Activated B cell treated with CpG ODN at 0.5 μM for 24 hours (primary cell): ENCODE measurements at regions not wholly inside any gene's neighbourhood (a gene's known extent, or its start where the extent isn't known, plus 50 kb on each side); places are given as distances from the start of the nearest gene placed in this dataset.
A peak's percentile ranks its signal among the peaks of the same experiment; 100 is the strongest.
"Not testable (repeated sequence)": the region's sequence is repeated elsewhere in the genome, so short reads cannot be mapped to it uniquely, and the experiment has no call there.

Source experiments
- ATAC-seq: fragments of 200-7000 bp; cut with Tn5 transposase; one replicate; pipeline ENCODE4 v1.10.0; 2021; ENCODE audit warnings: low read depth, mild to moderate bottlenecking, moderate library complexity
- CTCF ChIA-PET: fragments of 350-600 bp; sonication (Branson Sonifier 250); formaldehyde crosslinking; loops from one replicate; lab custom pipeline; 2021; ENCODE audit warnings: antibody characterized with exemption; lab: Charles Lee
- POLR2A ChIA-PET: fragments of 350-600 bp; sonication (Branson Sonifier 250); formaldehyde crosslinking; loops from one replicate; lab custom pipeline; 2021; ENCODE audit warnings: antibody characterized with exemption; lab: Charles Lee
- DNase-seq: peaks from one replicate; pipeline ENCODE4 v3.0.0; 2022
- H3K27ac Mint-ChIP-seq: one replicate; pipeline ENCODE4 v1.8.0; 2020; ENCODE audit warnings: mixed read lengths
- H3K27me3 Mint-ChIP-seq: one replicate; pipeline ENCODE4 v1.8.0; 2021; ENCODE audit warnings: mixed read lengths
- H3K36me3 Mint-ChIP-seq: one replicate; pipeline ENCODE4 v1.8.0; 2021; ENCODE audit warnings: low read depth, mixed read lengths
- H3K4me1 Mint-ChIP-seq: one replicate; pipeline ENCODE4 v1.8.0; 2021; ENCODE audit warnings: mixed read lengths
- H3K4me3 Mint-ChIP-seq: one replicate; pipeline ENCODE4 v1.8.0; 2020; ENCODE audit warnings: mild to moderate bottlenecking, mixed read lengths
- H3K9me3 Mint-ChIP-seq: one replicate; pipeline ENCODE4 v1.8.0; 2020; ENCODE audit warnings: mixed read lengths
- CTCF ChIP-seq: fragments of 200-600 bp; IDR thresholded peaks from one replicate; pipeline ENCODE4 v1.8.0; 2022; ENCODE audit warnings: antibody characterized with exemption, mild to moderate bottlenecking
- intact Hi-C: fragments of 100-400 bp; cut with micrococcal nuclease; formaldehyde crosslinking; loops from one replicate; pipeline ENCODE4 v1.15.1; 2024

GRCh38 chr14:103279142-103280025 lies 54.7 kb upstream of the EIF5 start:
- H3K4me3 Mint-ChIP-seq, result peak overlapping the region; percentile 65
- DNase-seq (no peak), ATAC-seq (peak; percentile 28)
- no peak overlapping the region for H3K27ac Mint-ChIP-seq
- intact Hi-C loops, result no loop called here
- POLR2A ChIA-PET, result no interaction called here
- no peaks in the 10 kb centered on the region for H3K36me3 Mint-ChIP-seq
- peaks cover 4% of the 10 kb centered on the region for H3K9me3 Mint-ChIP-seq
- peaks cover 64% of the 10 kb centered on the region for H3K27me3 Mint-ChIP-seq
- peaks cover 11% of the 10 kb centered on the region for H3K4me1 Mint-ChIP-seq
- no peak for TF ChIP-seq CTCF
- CTCF ChIA-PET, result no interaction called here

DNA sequence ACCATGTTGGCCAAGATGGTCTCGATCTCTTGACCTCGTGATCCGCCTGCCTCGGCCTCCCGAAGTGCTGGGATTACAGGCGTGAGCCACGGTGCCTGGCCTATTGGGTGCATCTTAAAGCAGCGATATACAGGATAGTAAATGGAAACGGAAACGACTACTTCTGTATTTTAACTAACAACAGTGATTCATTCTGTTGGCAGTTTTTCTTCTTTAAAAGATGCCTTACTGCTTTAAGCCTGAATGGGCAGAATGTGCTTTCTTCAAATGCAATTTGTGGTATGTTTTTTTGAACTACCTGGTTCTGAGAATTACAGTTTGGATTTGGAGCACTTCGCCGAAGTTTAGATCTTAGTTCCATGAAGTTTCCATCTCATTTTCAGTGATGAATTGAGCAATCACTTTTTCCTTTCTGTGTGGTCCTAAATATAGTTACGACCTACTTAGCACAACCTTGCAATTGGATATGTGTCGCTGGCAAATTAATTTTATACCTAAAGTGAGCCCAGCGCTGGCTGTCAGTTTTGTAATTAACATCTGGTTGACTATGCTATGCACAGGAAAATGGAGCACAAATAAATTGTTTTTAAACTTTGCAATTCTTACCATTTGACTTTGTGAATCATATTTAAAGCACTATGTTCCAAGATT lies 53.6 kb upstream of the EIF5 start:
- no peak for TF ChIP-seq CTCF
- CTCF ChIA-PET, result no interaction called here
- Mint-ChIP-seq H3K9me3 (no peaks in the 10 kb centered on the region), H3K4me1 (peaks cover 11% of the 10 kb centered on the region), H3K27ac (no peak overlapping the region), H3K36me3 (no peaks in the 10 kb centered on the region), H3K4me3 (peak overlapping the region; percentile 65), H3K27me3 (peaks cover 65% of the 10 kb centered on the region)
- intact Hi-C loops, result no loop called here
- POLR2A ChIA-PET, result no interaction called here
- ATAC-seq, result no peak
- no peak for DNase-seq

DNA sequence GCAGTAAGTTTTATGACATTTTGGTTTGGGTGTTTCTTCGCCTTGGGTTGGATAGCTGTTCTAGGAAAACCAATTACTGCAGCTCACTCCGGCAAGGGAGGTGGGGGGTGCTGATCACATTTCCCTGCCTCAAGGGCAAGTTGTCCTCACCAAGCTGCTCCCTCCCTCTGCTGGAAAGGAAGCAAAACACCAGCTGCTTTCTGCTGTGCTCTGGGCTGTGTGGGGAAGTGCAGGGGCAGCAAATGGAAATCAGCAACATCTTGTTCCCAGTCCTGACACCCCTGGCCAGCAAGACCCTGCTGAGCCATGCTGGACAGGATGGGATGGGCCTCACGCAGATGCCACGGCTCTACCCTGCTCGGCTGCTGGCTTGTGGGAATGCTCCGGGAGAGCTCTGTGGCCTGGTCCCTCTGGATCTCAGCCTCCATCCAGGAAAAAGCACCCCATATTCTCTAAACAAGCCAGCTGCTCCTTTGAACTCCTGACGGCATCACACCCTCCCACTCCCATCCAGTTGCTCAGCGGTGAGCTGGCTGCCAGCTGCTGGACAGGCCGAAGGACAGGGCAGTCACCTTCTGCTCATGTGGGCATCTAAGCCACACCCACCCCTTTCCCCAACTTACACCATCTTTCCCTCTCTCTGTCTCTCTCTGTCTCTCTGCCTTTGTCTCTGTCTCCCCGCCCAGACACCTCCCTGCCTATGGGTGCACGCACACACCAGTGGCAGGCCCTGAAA lies 52.4 kb upstream of the EIF5 start:
- H3K36me3 Mint-ChIP-seq, result no peaks in the 10 kb centered on the region
- ChIA-PET CTCF (interaction anchor here (1.5 kb wide), 1 partner anchor 177 kb away, joined by 7 read pairs; no protein-coding TSS in a partner anchor), POLR2A (interaction anchor here (0.6 kb wide), 1 partner anchor 248 kb away, joined by 3 read pairs; no protein-coding TSS in a partner anchor)
- DNase-seq, result no peak
- ATAC-seq, result no peak
- H3K9me3 Mint-ChIP-seq, result no peaks in the 10 kb centered on the region
- intact Hi-C loops, result no loop called here
- H3K4me1 Mint-ChIP-seq, result peaks cover 11% of the 10 kb centered on the region
- H3K27me3 Mint-ChIP-seq, result peaks cover 69% of the 10 kb centered on the region
- TF ChIP-seq CTCF, result no peak
- no peak overlapping the region for H3K4me3 Mint-ChIP-seq
- H3K27ac Mint-ChIP-seq, result no peak overlapping the region

DNA sequence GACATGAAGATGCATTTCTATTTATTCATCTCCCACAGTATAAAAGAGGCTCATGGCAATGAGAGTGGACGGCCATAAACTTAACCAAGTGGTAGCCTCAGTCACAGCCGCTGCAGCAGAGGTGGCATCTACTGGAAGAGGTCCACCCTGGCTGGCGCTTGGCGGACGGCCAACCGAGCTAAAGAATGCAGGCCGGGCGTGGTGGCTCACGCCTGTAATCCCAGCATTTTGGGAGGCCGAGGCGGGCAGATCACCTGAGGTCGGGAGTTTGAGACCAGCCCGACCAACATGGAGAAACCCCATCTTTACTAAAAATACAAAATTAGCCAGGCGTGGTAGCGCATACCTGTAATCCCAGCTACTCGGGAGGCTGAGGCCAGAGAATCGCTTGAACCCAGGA lies 51.7 kb upstream of the EIF5 start:
- H3K36me3 Mint-ChIP-seq, H3K27ac Mint-ChIP-seq, ATAC-seq, DNase-seq, H3K4me3 Mint-ChIP-seq, intact Hi-C loops, H3K9me3 Mint-ChIP-seq: not testable (repeated sequence)
- peaks cover 69% of the 10 kb centered on the region for H3K27me3 Mint-ChIP-seq
- H3K4me1 Mint-ChIP-seq, result peaks cover 11% of the 10 kb centered on the region
- ChIA-PET POLR2A (interaction anchor here (0.6 kb wide), 1 partner anchor 247 kb away, joined by 3 read pairs; no protein-coding TSS in a partner anchor), CTCF (interaction anchor here (1.5 kb wide), 1 partner anchor 177 kb away, joined by 7 read pairs; no protein-coding TSS in a partner anchor)

DNA sequence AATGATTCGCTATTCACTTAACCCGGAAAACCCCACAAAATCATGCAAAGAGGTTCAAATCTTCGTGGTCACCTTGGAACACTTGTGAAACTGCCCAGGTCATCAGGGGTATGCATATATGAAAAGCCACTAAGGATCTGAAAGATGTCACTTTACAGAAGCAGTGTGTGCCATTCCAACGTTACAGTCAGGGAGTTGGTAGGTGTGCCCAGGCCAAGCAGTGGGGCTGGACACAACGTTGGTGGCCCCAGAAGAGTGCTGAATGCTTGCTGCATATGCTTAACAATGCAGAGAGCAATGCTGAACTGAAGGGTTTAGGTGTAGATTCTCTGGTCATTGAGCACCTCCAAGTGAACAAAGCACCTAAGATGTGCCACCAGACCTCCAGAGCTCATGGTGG lies 51.1 kb upstream of the EIF5 start:
- no peak for ATAC-seq
- intact Hi-C loops, result no loop called here
- Mint-ChIP-seq H3K4me3 (no peak overlapping the region), H3K27ac (no peak overlapping the region), H3K27me3 (peaks cover 70% of the 10 kb centered on the region), H3K9me3 (no peaks in the 10 kb centered on the region), H3K36me3 (no peaks in the 10 kb centered on the region), H3K4me1 (peaks cover 11% of the 10 kb centered on the region)
- no peak for DNase-seq
- ChIA-PET CTCF (no interaction called here), POLR2A (interaction anchor here (0.6 kb wide), 1 partner anchor 158 kb away, joined by 4 read pairs; no protein-coding TSS in a partner anchor)
- no peak for TF ChIP-seq CTCF
